ENCODE measurements at regions not wholly inside any gene's neighbourhood (a gene's known extent, or its start where the extent isn't known, plus 50 kb on each side); places are given as distances from the start of the nearest gene placed in this dataset.

DNA sequence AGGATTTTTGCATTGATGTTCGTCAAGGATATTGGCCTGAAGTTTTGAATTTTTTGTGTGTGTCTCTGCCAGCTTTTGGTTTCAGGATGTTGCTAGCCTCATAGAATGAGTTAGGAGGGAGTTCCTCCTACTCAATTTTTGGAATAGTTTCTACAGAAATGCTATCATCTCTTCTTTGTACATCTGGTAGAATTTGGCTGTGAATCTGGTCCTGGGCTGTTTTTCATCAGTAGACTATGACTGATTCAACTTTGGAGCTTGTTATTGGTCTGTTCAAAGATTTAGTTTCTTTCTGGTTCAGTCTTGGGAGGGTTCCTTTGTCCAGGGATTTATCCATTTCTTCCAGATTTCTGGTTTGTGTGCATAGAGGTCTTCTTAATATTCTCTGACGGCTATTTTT lies 166.7 kb downstream of the ST6GAL2 start:
- DNase-seq (no peak), FAIRE-seq (no peak)
- H3K36me3 ChIP-seq (ENCODE audit: control insufficient read depth in 2 of 3, insufficient read depth in 3 of 3, low read length in 3 of 3), result no peaks in the 10 kb centered on the region
- no peaks in the 10 kb centered on the region for H3K4me1 ChIP-seq (ENCODE audit: control insufficient read depth in 2 of 3, insufficient read depth in 2 of 3, low read depth in 1 of 3, low read length in 3 of 3)
- TF ChIP-seq, protein P1, sequence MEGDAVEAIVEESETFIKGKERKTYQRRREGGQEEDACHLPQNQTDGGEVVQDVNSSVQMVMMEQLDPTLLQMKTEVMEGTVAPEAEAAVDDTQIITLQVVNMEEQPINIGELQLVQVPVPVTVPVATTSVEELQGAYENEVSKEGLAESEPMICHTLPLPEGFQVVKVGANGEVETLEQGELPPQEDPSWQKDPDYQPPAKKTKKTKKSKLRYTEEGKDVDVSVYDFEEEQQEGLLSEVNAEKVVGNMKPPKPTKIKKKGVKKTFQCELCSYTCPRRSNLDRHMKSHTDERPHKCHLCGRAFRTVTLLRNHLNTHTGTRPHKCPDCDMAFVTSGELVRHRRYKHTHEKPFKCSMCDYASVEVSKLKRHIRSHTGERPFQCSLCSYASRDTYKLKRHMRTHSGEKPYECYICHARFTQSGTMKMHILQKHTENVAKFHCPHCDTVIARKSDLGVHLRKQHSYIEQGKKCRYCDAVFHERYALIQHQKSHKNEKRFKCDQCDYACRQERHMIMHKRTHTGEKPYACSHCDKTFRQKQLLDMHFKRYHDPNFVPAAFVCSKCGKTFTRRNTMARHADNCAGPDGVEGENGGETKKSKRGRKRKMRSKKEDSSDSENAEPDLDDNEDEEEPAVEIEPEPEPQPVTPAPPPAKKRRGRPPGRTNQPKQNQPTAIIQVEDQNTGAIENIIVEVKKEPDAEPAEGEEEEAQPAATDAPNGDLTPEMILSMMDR (IDR thresholded peaks at IDR 0.05; ENCODE audit: borderline replicate concordance, extremely low read depth, insufficient read depth), result no peak
- intact Hi-C loops (cut with DNase I), result no loop called here
- H3K4me3 ChIP-seq (ENCODE audit: low read length in 3 of 3), result no peak overlapping the region
- no peak overlapping the region for H3K27ac ChIP-seq (ENCODE audit: low read depth in 2 of 2, low read length in 2 of 2)
- H3K27me3 ChIP-seq (ENCODE audit: control insufficient read depth, insufficient read depth, low read length), result no peaks in the 10 kb centered on the region
- no peak overlapping the region for H3K9ac ChIP-seq (ENCODE audit: low read length in 3 of 3)
- peaks cover 0 to 3% (median under 1%) of the 10 kb centered on the region in 3 donors for H3K9me3 ChIP-seq (ENCODE audit: control insufficient read depth in 2 of 3, insufficient read depth in 1 of 3, low read length in 3 of 3)

GRCh38 chr2:106720026-106720425 lies 165.9 kb downstream of the ST6GAL2 start:
- H3K27ac ChIP-seq (ENCODE audit: low read depth in 2 of 2, low read length in 2 of 2), result no peak overlapping the region
- TF ChIP-seq, protein P1 (IDR thresholded peaks at IDR 0.05; ENCODE audit: borderline replicate concordance, extremely low read depth, insufficient read depth), result no peak
- peaks cover 0 to 3% (median 2%) of the 10 kb centered on the region in 3 donors for H3K9me3 ChIP-seq (ENCODE audit: control insufficient read depth in 2 of 3, insufficient read depth in 1 of 3, low read length in 3 of 3)
- H3K36me3 ChIP-seq (ENCODE audit: control insufficient read depth in 2 of 3, insufficient read depth in 3 of 3, low read length in 3 of 3), result no peaks in the 10 kb centered on the region
- H3K27me3 ChIP-seq (ENCODE audit: control insufficient read depth, insufficient read depth, low read length), result no peaks in the 10 kb centered on the region
- FAIRE-seq (no peak), DNase-seq (no peak)
- H3K4me1 ChIP-seq (ENCODE audit: control insufficient read depth in 2 of 3, insufficient read depth in 2 of 3, low read depth in 1 of 3, low read length in 3 of 3), result no peaks in the 10 kb centered on the region
- no peak overlapping the region for H3K9ac ChIP-seq (ENCODE audit: low read length in 3 of 3)
- no peak overlapping the region for H3K4me3 ChIP-seq (ENCODE audit: low read length in 3 of 3)
- intact Hi-C loops (cut with DNase I), result no loop called here

DNA sequence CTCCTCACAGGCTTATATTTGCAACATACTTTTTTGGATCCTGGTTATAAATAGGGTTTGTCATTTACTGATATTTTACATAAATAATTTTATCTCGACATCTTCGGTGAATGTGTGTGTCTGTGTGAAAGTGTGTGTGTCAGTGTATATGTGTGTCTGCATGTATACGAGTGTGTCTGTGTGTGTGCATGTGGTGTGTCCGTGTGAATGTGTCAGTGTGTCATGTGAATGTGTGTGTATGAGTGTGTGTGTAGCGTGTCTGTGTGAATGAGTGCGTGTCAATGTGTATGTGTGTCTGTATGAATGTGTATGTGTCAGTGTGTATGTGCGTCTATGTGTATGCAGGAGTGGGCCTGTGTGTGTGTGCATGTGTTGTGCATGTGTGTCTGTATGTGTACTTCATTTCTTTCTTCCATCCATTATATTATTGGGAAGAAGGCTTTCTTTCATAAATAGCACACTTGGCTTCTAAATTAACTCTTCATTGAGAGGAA lies 161.6 kb downstream of the ST6GAL2 start:
- H3K9ac ChIP-seq (ENCODE audit: low read length in 3 of 3), result no peak overlapping the region
- FAIRE-seq, result no peak

More for the DNA sequence above, 161.6 kb downstream of the ST6GAL2 start:
- TF ChIP-seq, protein P1 (IDR thresholded peaks at IDR 0.05; ENCODE audit: borderline replicate concordance, extremely low read depth, insufficient read depth), result no peak
- no peaks in the 10 kb centered on the region for H3K36me3 ChIP-seq (ENCODE audit: control insufficient read depth in 2 of 3, insufficient read depth in 3 of 3, low read length in 3 of 3)
- no peak overlapping the region for H3K27ac ChIP-seq (ENCODE audit: low read depth in 2 of 2, low read length in 2 of 2)
- H3K4me1 ChIP-seq (ENCODE audit: control insufficient read depth in 2 of 3, insufficient read depth in 2 of 3, low read depth in 1 of 3, low read length in 3 of 3), result no peaks in the 10 kb centered on the region
- intact Hi-C loops (cut with DNase I), result no loop called here
- no peak for DNase-seq
- no peak overlapping the region for H3K4me3 ChIP-seq (ENCODE audit: low read length in 3 of 3)
- H3K27me3 ChIP-seq (ENCODE audit: control insufficient read depth, insufficient read depth, low read length), result no peaks in the 10 kb centered on the region
- peaks cover 0 to 2% (median 0%) of the 10 kb centered on the region in 3 donors for H3K9me3 ChIP-seq (ENCODE audit: control insufficient read depth in 2 of 3, insufficient read depth in 1 of 3, low read length in 3 of 3)
